ENCODE measurements at regions not wholly inside any gene's neighbourhood (a gene's known extent, or its start where the extent isn't known, plus 50 kb on each side); places are given as distances from the start of the nearest gene placed in this dataset.

GRCh38 chr11:129703846-129704245 lies 111.8 kb upstream of the TMEM45B start:
- no peaks in the 10 kb centered on the region for H4K20me1 ChIP-seq (ENCODE audit: insufficient read depth)
- no peaks in the 10 kb centered on the region for H3F3A ChIP-seq (ENCODE audit: insufficient read depth, low read length, poor library complexity, severe bottlenecking)
- H3K27me3 ChIP-seq (ENCODE audit: insufficient read depth, low read depth, low read length): no peaks in the 10 kb centered on the region
- no peak overlapping the region for H3K4me2 ChIP-seq (ENCODE audit: low read length)
- H2AFZ ChIP-seq (ENCODE audit: low read depth, low read length): no peak overlapping the region
- H3K9me2 ChIP-seq (ENCODE audit: insufficient read depth, low read length): no peaks in the 10 kb centered on the region
- H3K79me2 ChIP-seq (replicated peaks; ENCODE audit: insufficient read depth, low read length): no peaks in the 10 kb centered on the region
- H3K27ac ChIP-seq (ENCODE audit: low read length): no peak overlapping the region
- no peak overlapping the region for H3K4me3 ChIP-seq (ENCODE audit: low read length)
- no peak for TF ChIP-seq RAD21 (conservative IDR thresholded peaks at IDR 0.05)
- no peak for TF ChIP-seq EZH2 (IDR thresholded peaks at IDR 0.05; ENCODE audit: borderline replicate concordance, insufficient read depth, low read length, poor library complexity, severe bottlenecking)
- TF ChIP-seq POLR2AphosphoS5 (IDR thresholded peaks at IDR 0.05): no peak
- no peak for TF ChIP-seq REST (IDR thresholded peaks at IDR 0.05; ENCODE audit: borderline replicate concordance)
- no peak for TF ChIP-seq TAF1 (IDR thresholded peaks at IDR 0.05; ENCODE audit: low read depth)
- no peak for TF ChIP-seq MXI1 (conservative IDR thresholded peaks at IDR 0.05; ENCODE audit: poor library complexity, severe bottlenecking)
- TF ChIP-seq CTCF (IDR thresholded peaks at IDR 0.05; ENCODE audit: poor library complexity, severe bottlenecking): no peak
- no peak for TF ChIP-seq EP300 (conservative IDR thresholded peaks at IDR 0.05; ENCODE audit: poor library complexity, severe bottlenecking)
- no peak for TF ChIP-seq SMC3 (conservative IDR thresholded peaks at IDR 0.05; ENCODE audit: poor library complexity)
- H3K36me3 ChIP-seq (ENCODE audit: insufficient read depth, low read length): no peaks in the 10 kb centered on the region
- H3K9ac ChIP-seq (ENCODE audit: low read length): no peak overlapping the region
- no peaks in the 10 kb centered on the region for H3K9me3 ChIP-seq (ENCODE audit: low read length)

GRCh38 chr11:129704831-129705230 lies 110.8 kb upstream of the TMEM45B start:
- H3K4me3 ChIP-seq (ENCODE audit: low read length): no peak overlapping the region
- TF ChIP-seq SMC3 (conservative IDR thresholded peaks at IDR 0.05; ENCODE audit: poor library complexity) (no peak), TAF1 (IDR thresholded peaks at IDR 0.05; ENCODE audit: low read depth) (no peak), EP300 (conservative IDR thresholded peaks at IDR 0.05; ENCODE audit: poor library complexity, severe bottlenecking) (no peak), CTCF (IDR thresholded peaks at IDR 0.05; ENCODE audit: poor library complexity, severe bottlenecking) (no peak)
- H3K36me3 ChIP-seq (ENCODE audit: insufficient read depth, low read length): no peaks in the 10 kb centered on the region
- no peak overlapping the region for H3K9ac ChIP-seq (ENCODE audit: low read length)
- no peaks in the 10 kb centered on the region for H3K27me3 ChIP-seq (ENCODE audit: insufficient read depth, low read depth, low read length)
- no peak overlapping the region for H3K27ac ChIP-seq (ENCODE audit: low read length)
- H3K9me2 ChIP-seq (ENCODE audit: insufficient read depth, low read length): no peaks in the 10 kb centered on the region
- no peaks in the 10 kb centered on the region for H4K20me1 ChIP-seq (ENCODE audit: insufficient read depth)
- H3K4me2 ChIP-seq (ENCODE audit: low read length): no peak overlapping the region
- no peaks in the 10 kb centered on the region for H3F3A ChIP-seq (ENCODE audit: insufficient read depth, low read length, poor library complexity, severe bottlenecking)
- H3K79me2 ChIP-seq (replicated peaks; ENCODE audit: insufficient read depth, low read length): no peaks in the 10 kb centered on the region
- no peaks in the 10 kb centered on the region for H3K9me3 ChIP-seq (ENCODE audit: low read length)
- H2AFZ ChIP-seq (ENCODE audit: low read depth, low read length): no peak overlapping the region
